Fibroblast of lung (primary cell): ENCODE measurements at regions not wholly inside any gene's neighbourhood (a gene's known extent, or its start where the extent isn't known, plus 50 kb on each side); places are given as distances from the start of the nearest gene placed in this dataset.

Experiments
- CTCF ChIP-seq, 2 donors: IDR thresholded peaks in 1 of 2; conservative IDR thresholded peaks in 1 of 2; 1 replicate in 1 of 2; 2 replicates in 1 of 2; pipeline ENCODE4 v1.5.1; 2011 to 2012; ENCODE audit warnings: low read length in 2 of 2, control low read depth in 1 of 2, inconsistent platforms in 1 of 2, low read depth in 1 of 2, mild to moderate bottlenecking in 1 of 2
- EZH2 ChIP-seq: IDR thresholded peaks from 2 replicates; pipeline ENCODE4 v1.5.1; 2012; ENCODE audit warnings: low read length, control low read depth, mild to moderate bottlenecking; ENCODE audit errors: missing control alignments

DNA sequence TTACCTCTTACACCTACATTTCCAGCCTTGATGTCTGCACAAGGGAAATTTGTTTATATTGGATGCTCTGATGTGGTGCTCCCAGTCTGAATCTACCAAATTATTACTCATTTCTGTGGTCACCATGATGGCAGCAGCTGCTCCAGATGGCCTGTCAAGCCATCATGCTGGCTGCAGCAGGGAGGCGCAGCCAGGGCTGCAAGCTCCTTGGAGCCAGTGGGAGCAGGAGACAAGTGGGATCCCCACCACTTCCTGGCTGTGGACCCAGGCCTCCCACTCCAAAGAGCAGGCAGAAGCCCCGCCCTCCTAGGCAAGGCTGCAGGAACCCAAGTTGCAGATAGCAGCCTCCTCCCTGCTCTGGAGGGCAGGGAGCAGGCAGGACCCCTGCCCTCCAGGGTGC, 241.1 kb upstream of the ATP10B start:
- no peak for TF ChIP-seq CTCF (conservative IDR thresholded peaks at IDR 0.05 in 1 of 2, IDR thresholded peaks at IDR 0.05 in 1 of 2; ENCODE audit: low read depth in 1 of 2, low read length in 2 of 2)
- no peak for TF ChIP-seq EZH2
